NK-92 (cell line): ENCODE measurements at regions not wholly inside any gene's neighbourhood (a gene's known extent, or its start where the extent isn't known, plus 50 kb on each side); places are given as distances from the start of the nearest gene placed in this dataset.

Source experiments
- DNase-seq: peaks from one replicate; lab custom pipeline; 2025; ENCODE audit not compliant: unreplicated experiment; lab: John Stamatoyannopoulos, UW

GRCh38 chr4:38189445-38189844 lies 229.2 kb downstream of the PTTG2 start:
- no peak for DNase-seq

- no peak for DNase-seq
Observed at GRCh38 chr4:38190717-38191178, 230.6 kb downstream of the PTTG2 start.

DNA sequence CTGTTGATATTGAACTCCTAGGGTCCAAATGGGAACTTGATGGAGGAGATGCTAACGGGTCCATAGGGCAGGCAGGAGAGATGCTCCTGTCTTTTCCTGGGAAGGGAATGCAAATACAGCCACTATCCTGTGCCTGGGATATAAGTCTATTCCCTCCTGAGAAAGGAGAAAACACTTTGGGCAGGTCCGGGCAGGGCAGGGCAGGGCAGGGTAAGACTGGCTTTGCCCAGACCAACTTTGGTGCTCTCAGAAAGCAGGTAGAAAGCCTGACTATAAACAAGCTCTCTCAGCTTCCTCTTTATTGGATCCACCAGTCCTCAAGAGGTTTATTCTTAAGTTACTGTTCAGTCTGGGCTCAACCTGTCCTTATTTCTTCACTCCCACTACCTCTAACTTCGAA lies 232.3 kb downstream of the PTTG2 start:
- DNase-seq = no peak

- DNase-seq = no peak
Observed at GRCh38 chr4:38193236-38193863, 233.2 kb downstream of the PTTG2 start.

DNA sequence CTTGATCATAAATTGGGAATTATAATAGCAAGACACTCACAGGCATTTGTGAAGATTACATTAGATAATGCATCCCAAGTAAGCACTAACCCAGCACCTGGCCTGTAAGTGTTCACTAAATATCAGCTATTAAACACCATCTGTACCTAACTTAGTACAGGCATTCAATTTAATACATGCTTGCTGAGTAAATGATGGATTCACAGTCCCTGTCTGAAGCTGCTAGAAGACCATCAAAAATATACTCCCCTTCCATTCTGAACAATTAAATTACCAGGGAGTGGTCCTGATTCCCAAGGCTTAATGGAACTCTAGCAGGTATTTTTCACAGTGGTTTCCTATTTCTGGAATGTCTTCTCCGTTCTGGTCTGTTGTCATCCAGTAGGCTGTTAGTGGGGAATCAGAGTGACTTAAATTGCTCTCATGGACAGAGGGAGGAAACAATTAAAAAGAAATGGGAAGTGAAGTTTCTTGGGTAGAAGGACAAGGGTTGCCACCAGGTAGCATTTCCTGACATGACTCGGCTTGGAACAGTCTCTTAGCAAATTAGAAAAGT lies 233.9 kb downstream of the PTTG2 start:
- no peak for DNase-seq

DNA sequence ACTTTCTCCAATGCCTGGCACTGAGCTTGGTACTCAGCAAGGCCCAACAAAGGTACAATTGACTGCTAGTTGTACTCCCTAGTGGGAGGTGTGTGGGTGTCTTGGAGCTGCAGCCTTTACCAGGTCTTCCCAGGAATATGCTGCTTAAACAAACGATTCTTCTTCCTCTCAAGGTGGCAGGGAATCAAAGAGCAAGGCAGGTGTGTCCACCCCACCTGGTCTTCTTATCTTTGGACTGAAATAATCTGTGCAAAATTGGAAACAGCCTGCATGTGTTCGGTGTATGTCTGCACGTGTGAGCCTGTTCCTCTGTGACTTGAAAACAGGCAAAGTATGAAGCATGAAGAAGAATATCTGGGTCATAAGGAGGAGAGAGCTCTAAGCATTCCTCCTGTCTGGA lies 235.3 kb downstream of the PTTG2 start:
- no peak for DNase-seq

DNA sequence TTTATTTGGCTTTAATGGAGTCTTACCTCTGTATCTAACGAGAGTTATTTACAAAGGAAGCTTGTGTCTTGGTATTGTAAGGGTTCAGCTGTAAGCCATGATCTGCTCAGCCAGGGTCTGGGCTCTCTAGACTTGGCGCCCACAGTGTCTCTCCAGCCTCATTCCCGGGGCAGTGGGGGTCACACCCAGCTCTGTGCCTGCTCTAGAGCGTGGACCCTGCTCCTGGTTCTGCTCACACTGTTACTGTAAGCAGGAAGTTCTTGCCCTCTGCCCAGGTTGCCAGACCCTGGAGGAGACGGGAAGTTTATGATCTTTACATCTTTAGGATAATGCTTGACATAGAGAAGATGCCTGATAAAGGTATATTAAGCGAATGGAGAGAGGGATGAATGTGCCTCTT lies 235.7 kb downstream of the PTTG2 start:
- no peak for DNase-seq

GRCh38 chr4:38202242-38202641 lies 242.0 kb downstream of the PTTG2 start:
- DNase-seq = no peak

DNA sequence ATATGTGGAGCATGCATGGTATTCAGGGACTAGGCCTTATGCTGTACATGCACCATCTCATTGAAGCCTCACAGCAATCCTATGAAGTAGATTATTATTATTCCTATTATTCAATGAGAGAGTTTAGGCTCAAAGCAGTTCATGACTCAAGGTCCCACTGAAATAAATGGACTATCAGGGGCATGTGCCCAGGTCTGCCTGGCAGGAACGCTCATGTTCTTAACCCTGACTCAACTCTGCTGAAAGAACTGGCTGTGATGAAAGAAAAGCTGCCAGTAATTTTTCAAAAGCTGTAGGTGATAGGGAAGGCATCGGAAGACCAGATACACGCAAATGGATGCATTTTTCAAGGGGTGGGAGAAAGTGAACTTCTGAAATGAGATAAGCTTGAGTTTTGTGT lies 243.4 kb downstream of the PTTG2 start:
- no peak for DNase-seq

DNA sequence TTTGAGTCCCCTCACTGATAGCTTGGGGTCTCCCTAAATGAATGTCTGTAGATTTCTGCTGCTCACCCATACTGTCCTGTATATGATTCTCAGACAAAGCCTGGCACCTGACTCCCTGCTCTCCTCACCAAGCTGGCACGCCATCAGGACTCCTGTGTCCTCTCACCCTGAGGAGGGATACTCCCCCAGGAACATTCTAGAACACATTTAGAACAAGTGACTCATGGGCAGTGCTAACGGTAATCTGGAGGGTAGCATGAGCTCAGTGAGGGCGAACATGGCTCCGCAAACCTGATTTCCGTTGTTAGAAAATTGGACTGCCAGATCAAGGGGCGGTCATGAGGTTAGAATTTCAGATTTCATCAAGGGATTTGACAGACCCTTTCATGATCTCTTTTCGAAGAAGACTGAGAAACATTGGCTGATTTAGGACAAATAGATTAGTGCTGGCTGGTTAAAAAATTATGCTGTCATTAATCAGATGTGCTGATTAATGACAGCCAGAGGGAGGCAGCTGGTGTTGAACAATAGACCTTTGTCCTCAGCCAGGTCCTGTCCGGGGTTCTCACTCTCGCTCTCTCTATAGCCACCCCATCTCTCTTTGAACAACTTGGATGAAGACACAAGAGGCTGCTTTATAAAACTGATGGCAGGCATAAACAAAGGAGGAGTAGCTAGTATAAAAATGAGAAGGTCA lies 244.3 kb downstream of the PTTG2 start:
- DNase-seq = no peak

DNA sequence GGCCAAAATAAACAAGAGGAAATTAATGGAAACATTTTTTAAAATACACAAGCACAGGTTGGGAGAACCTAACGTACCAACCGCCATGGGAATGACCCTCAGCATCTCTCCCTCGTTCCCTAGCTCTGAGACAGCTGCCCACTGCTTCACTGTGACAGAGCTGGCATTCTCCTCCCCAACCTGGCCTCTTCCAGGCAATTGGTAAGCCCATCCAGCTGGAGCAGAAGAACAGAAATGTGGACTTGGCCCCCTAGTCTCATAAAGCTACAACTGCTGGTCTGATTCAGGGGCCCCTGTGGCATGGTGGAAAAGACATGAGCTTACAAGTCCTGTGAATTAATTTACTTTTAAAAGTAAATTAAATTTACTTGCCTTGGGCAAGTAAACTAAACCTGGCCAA lies 245.1 kb downstream of the PTTG2 start:
- no peak for DNase-seq

DNA sequence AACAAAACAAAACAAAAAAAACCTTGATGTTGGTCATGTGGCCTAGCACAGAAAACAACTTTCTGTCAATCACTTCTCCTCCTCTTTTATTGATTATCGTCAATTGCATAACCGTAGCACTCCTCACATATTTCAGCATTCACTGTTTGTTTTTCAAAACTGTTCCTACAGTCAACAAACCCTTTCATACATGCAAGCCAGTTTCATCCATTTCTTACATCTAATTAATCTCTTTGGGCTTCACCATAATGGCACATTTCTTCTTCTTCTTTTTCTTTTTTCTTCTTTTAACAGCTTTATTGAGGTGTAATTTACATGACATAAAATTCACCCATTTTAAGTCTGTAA lies 246.9 kb downstream of the PTTG2 start:
- no peak for DNase-seq

DNA sequence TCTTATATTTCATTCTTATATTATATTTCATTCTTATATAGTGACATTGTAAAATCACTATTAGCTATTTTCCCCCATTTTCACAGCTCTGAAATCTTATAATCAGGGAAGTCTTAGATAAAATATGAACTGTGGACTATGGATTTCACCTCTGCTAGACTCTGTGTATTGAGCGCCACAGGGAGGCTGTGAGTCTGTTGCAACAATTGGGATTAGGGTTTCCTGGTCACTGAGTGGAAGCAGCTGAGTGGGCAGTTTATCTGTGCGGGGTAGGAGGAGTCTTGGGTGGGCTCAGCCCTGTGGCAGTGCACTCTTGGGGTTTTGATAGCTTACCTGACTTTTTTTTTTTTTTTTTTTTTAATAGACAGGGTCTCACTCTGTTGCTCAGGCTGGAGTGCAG lies 249.5 kb downstream of the PTTG2 start:
- DNase-seq = no peak

DNA sequence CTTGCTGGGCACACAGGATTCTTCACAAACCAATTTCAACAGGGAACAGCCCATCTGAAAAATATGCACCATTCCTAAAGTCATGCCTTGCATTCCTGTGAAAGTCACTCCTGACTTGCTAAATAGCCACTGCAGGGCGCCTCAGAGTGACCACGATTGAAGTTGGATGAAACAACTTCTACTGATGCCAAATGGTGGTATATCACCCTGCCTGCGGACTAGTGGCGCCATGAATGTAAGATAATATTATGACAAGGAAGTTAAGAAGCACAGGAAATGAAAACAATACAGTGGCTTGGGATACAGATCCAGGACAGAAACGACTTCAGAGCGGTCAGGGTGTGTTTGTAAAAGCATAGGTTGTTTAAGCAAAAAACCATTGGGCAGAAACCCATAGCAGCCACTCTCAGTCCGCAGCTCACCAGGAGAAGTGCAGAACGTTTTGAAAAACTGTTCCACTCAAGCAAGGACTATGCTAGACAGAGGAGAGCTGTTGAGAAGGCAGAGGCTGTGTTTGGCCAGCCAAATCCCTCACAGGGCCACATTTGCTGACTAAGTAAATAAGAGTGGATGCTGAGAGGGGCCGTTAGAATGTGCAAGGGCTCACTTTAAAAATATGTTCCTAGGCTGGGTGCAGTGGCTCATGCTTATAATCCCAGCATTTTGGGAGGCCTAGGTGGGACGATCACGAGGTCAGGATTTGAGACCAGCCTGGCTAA lies 250.4 kb downstream of the PTTG2 start:
- DNase-seq = no peak

- no peak for DNase-seq
Observed at GRCh38 chr4:38211885-38212284, 251.7 kb downstream of the PTTG2 start.

DNA sequence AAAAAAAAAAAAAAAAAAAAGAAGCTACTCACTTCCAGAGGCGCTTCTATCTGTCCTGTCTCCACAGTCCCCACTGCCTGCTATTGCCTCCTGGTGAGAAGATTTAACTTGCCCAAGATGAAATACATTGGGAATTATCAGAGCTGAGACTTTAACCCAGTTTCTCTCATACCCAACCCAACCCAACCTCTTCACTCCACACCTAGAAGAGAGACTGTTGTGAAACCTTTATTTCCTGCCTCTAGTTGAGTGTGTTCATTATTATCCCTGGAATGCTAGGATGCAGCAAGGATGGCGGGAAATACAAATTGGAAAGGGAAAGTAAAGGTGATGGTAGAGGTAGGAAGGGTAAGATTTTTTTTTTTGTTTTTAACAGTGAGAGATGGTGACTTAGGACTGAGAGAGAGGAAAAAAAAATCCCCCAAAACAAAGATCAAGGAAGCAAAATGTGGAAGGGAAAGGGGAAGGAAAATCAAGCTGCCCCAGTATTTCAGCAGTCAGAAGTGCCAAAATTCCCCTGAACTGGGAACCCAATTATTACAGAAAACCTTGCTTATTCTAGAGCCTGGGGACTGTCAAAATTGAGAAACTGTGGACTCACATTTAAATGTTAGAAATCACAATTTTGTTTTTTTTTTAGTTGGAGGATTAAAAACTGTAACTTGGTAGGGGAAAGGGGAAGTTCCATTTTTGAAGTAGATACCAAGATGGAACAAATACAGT lies 253.0 kb downstream of the PTTG2 start:
- DNase-seq = no peak

DNA sequence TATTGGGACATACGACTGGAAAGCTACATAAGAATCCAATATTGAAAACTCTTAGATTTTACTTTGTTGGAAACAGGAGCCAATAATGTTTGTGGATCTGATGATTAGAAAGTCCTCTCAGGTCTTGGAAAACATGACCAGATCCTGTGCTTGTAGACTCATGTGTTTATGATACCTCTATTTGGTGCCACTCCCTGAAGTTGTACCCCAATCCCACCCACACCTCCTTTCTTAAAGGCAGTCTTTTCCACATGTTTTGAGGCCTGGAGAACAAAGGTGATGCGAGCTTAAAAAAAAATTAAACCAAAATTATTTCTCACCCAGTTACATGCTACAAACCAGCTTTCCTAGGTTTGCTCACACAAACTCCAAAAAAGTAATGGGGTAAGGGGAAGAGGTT lies 262.7 kb downstream of the PTTG2 start:
- DNase-seq = no peak

DNA sequence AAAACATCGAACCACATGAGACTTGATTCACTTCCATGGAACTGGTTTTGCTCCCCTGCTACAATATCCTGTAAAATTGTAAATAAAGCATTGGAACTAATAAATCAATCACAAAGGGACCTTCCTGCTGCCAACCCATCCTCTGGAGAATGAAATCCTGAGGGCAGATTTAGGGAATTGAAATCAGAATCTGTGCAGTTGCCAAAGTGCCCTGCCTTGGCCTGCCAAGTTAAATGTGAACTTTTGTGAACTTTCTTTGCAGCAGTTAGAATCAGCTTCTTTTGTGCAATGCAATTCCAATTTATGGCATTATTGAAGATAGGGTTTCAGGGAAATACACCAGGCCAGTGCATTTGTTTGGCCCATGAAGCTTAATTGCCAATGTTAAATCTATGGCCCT lies 263.1 kb downstream of the PTTG2 start:
- no peak for DNase-seq

- no peak for DNase-seq
Observed at GRCh38 chr4:38223782-38224236, 263.6 kb downstream of the PTTG2 start.

- no peak for DNase-seq
Observed at GRCh38 chr4:38224850-38225249, 264.7 kb downstream of the PTTG2 start.

DNA sequence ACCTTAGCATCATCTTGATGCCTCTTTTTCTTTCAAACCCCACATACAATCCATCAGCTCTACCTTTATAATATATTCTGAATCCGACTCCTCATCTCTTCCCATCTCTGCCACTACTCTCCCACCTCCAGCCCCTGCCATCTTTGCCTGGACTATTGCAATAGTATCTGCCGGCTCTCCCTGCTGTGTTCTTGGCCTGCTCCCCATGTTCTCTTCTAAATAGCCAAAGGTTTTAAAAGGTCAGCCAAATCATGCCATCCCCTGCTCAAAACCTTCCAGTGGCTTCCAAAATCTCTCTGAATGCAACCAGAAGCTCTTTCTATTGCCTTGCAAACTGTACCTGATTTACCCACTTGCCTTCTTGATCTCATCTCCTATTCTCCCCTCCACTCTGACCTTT lies 266.0 kb downstream of the PTTG2 start:
- DNase-seq = no peak
